B cell (primary cell): ENCODE measurements at regions not wholly inside any gene's neighbourhood (a gene's known extent, or its start where the extent isn't known, plus 50 kb on each side); places are given as distances from the start of the nearest gene placed in this dataset.

Experiments used
- ATAC-seq: fragments of 200-7000 bp; cut with Tn5 transposase; one replicate; pipeline ENCODE4 v1.10.0; 2021; ENCODE audit warnings: low read depth, mild to moderate bottlenecking, moderate number of reproducible peaks, moderate library complexity
- CTCF ChIA-PET: fragments of 350-600 bp; sonication (Branson Sonifier 250); formaldehyde crosslinking; loops from one replicate; lab custom pipeline; 2021; ENCODE audit warnings: antibody characterized with exemption, inconsistent platforms; lab: Charles Lee
- POLR2A ChIA-PET: fragments of 350-600 bp; sonication (Branson Sonifier 250); formaldehyde crosslinking; loops from one replicate; lab custom pipeline; 2021; ENCODE audit warnings: antibody characterized with exemption; lab: Charles Lee
- DNase-seq: peaks from one replicate; pipeline ENCODE4 v3.0.0; 2013
- H2AFZ ChIP-seq: 2 replicates; pipeline ENCODE4 v1.6.1; 2012; ENCODE audit warnings: mild to moderate bottlenecking, low read depth, low read length; ENCODE audit not compliant: insufficient read depth, poor library complexity, severe bottlenecking
- H3K27ac ChIP-seq, 2 donors: 1 replicate in 1 of 2; 2 replicates in 1 of 2; pipeline ENCODE4 v1.5.1; 2012 to 2013; ENCODE audit warnings: low read length in 2 of 2, mild to moderate bottlenecking in 2 of 2, moderate library complexity in 1 of 2
- H3K27me3 ChIP-seq, 4 experiments: fragments of 200-600 bp in 1 of 4; sonication (generic) in 1 of 4; replicated peaks in 1 of 4; 1 replicate in 2 of 4; 2 replicates in 2 of 4; pipeline versions ENCODE4 v1.6.1 to v1.7.0; 2013 to 2016; ENCODE audit warnings: low read length in 3 of 4, mild to moderate bottlenecking in 2 of 4, mixed read lengths in 1 of 4, moderate library complexity in 1 of 4; ENCODE audit not compliant: insufficient read depth in 4 of 4, control insufficient read depth in 3 of 4; ENCODE audit errors: control extremely low read depth in 1 of 4
- H3K36me3 ChIP-seq, 2 experiments: replicated peaks in 1 of 2; 1 replicate in 1 of 2; 2 replicates in 1 of 2; pipeline versions ENCODE4 v1.6.1 to v1.7.1; 2013; ENCODE audit warnings: low read length in 1 of 2; ENCODE audit not compliant: insufficient read depth in 2 of 2, control insufficient read depth in 1 of 2; ENCODE audit errors: control extremely low read depth in 1 of 2, extremely low read depth in 1 of 2
- H3K4me1 ChIP-seq, 2 donors: fragments of 200-600 bp in 1 of 2; sonication (generic) in 1 of 2; 1 replicate in 1 of 2; 2 replicates in 1 of 2; pipeline versions ENCODE4 v1.5.1 to v1.6.1; 2013 to 2017; ENCODE audit warnings: low read length in 2 of 2; ENCODE audit not compliant: control insufficient read depth in 2 of 2, insufficient read depth in 2 of 2
- H3K4me2 ChIP-seq: replicated peaks from 2 replicates; pipeline ENCODE3; 2012; ENCODE audit warnings: mild to moderate bottlenecking, low read depth, low read length; ENCODE audit not compliant: poor library complexity, severe bottlenecking
- H3K4me3 ChIP-seq, 5 experiments: fragments of 200-600 bp in 1 of 5; sonication (generic) in 1 of 5; 1 replicate in 3 of 5; 2 replicates in 2 of 5; pipeline versions ENCODE4 v1.5.1 to v1.7.0; 2011 to 2016; ENCODE audit warnings: low read length in 4 of 5, mild to moderate bottlenecking in 4 of 5, low read depth in 2 of 5, control low read depth in 1 of 5, moderate library complexity in 1 of 5; ENCODE audit not compliant: insufficient read depth in 1 of 5; ENCODE audit errors: control extremely low read depth in 1 of 5, extremely low read depth in 1 of 5
- H3K79me2 ChIP-seq: fragments of 200-600 bp; sonication (generic); one replicate; pipeline ENCODE4 v1.6.0; 2016; ENCODE audit warnings: low read length; ENCODE audit not compliant: control insufficient read depth, insufficient read depth
- H3K9ac ChIP-seq: fragments of 200-600 bp; sonication (generic); 2 replicates; pipeline ENCODE4 v1.6.1; 2017; ENCODE audit warnings: mild to moderate bottlenecking, low read length, moderate library complexity
- H3K9me3 ChIP-seq, 3 donors: one replicate each; pipeline versions ENCODE4 v1.6.1 to v1.7.1; 2013; ENCODE audit warnings: low read length in 2 of 3; ENCODE audit not compliant: control insufficient read depth in 2 of 3, insufficient read depth in 1 of 3; ENCODE audit errors: control extremely low read depth in 1 of 3
- H4K20me1 ChIP-seq: 2 replicates; pipeline ENCODE4 v1.6.0; 2012; ENCODE audit warnings: mild to moderate bottlenecking, low read length; ENCODE audit not compliant: insufficient read depth, control insufficient read depth, poor library complexity, severe bottlenecking
- H3K27ac Mint-ChIP-seq: one replicate; pipeline ENCODE4 v1.8.0; 2021; ENCODE audit warnings: mixed read lengths
- H3K27me3 Mint-ChIP-seq: one replicate; pipeline ENCODE4 v1.8.0; 2021; ENCODE audit warnings: mixed read lengths
- H3K4me1 Mint-ChIP-seq: one replicate; pipeline ENCODE4 v1.8.0; 2021; ENCODE audit warnings: mixed read lengths
- H3K4me3 Mint-ChIP-seq: one replicate; pipeline ENCODE4 v1.8.0; 2021; ENCODE audit warnings: mixed read lengths
- H3K9me3 Mint-ChIP-seq: one replicate; pipeline ENCODE4 v1.8.0; 2022; ENCODE audit warnings: mixed read lengths; ENCODE audit not compliant: insufficient read depth
- EZH2 ChIP-seq: IDR thresholded peaks from 2 replicates; pipeline ENCODE4 v1.6.1; 2012; ENCODE audit warnings: borderline replicate concordance, low read depth, mild to moderate bottlenecking, moderate library complexity, low read length; ENCODE audit not compliant: insufficient read depth, poor library complexity, severe bottlenecking
- WGBS: methylation state at CpG from one replicate; pipeline ENCODE4 v1.1.5; 2013; ENCODE audit warnings: missing lambda C conversion rate; ENCODE audit not compliant: insufficient coverage; 5-methylcytosine and 5-hydroxymethylcytosine counted together
- intact Hi-C: fragments of 100-400 bp; cut with micrococcal nuclease; formaldehyde crosslinking; loops from one replicate; pipeline ENCODE4 v1.10.0; 2022
- TF ChIP-seq, protein P1 (sequence below): fragments of 200-600 bp; IDR thresholded peaks from one replicate; pipeline ENCODE4 v1.8.0; 2022; ENCODE audit warnings: antibody characterized with exemption, mild to moderate bottlenecking

DNA sequence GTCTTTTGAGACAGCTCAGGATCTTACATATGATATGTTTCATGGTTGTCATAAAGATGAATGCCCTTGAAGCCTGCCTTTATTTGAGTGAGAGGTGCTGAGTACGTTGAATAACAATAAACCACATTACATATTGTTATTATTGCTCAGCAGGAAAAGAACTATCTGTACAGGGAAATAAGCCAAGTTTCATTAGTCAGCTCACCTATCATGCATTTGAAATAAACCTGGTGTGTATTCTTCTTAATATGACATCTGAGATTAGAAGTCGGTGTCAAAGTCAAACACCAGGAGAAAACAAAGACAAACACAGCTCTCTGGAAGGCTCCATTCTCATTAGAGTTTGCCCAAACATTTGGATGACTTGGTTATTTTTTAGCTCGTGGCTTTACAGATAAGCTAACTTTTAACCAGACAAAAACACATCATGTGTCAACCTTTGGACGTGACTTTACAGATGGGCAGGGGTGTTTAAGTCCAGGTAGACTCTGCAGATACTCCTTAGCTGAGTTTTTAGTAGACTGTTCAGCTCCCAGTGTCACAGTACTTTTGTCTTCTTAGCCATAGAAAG, 71.2 kb upstream of the AOAH start:
- Mint-ChIP-seq H3K4me1 (no peaks in the 10 kb centered on the region), H3K4me3 (no peak overlapping the region), H3K27me3 (peaks cover 7% of the 10 kb centered on the region), H3K9me3 (no peaks in the 10 kb centered on the region), H3K27ac (no peak overlapping the region)
- no peaks in the 10 kb centered on the region for H4K20me1 ChIP-seq
- no peak overlapping the region for H2AFZ ChIP-seq
- ChIA-PET CTCF (interaction anchor here (1.3 kb wide), 1 partner anchor 308 kb away, joined by 6 read pairs; no protein-coding TSS in a partner anchor), POLR2A (no interaction called here)
- H3K79me2 ChIP-seq, result no peaks in the 10 kb centered on the region
- no peaks in the 10 kb centered on the region for H3K27me3 ChIP-seq
- no CpG with 5 or more reads among the region's 4 CpGs for WGBS
- H3K36me3 ChIP-seq, result no peaks in the 10 kb centered on the region
- no peak overlapping the region for H3K9ac ChIP-seq
- no peak overlapping the region for H3K4me3 ChIP-seq
- ATAC-seq, result no peak
- TF ChIP-seq, protein P1, sequence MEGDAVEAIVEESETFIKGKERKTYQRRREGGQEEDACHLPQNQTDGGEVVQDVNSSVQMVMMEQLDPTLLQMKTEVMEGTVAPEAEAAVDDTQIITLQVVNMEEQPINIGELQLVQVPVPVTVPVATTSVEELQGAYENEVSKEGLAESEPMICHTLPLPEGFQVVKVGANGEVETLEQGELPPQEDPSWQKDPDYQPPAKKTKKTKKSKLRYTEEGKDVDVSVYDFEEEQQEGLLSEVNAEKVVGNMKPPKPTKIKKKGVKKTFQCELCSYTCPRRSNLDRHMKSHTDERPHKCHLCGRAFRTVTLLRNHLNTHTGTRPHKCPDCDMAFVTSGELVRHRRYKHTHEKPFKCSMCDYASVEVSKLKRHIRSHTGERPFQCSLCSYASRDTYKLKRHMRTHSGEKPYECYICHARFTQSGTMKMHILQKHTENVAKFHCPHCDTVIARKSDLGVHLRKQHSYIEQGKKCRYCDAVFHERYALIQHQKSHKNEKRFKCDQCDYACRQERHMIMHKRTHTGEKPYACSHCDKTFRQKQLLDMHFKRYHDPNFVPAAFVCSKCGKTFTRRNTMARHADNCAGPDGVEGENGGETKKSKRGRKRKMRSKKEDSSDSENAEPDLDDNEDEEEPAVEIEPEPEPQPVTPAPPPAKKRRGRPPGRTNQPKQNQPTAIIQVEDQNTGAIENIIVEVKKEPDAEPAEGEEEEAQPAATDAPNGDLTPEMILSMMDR, result no peak
- TF ChIP-seq EZH2, result no peak
- H3K4me2 ChIP-seq, result no peak overlapping the region
- DNase-seq, result no peak
- intact Hi-C loops, result no loop called here
- no peaks in the 10 kb centered on the region for H3K9me3 ChIP-seq
- H3K27ac ChIP-seq, result no peak overlapping the region
- H3K4me1 ChIP-seq, result no peaks in the 10 kb centered on the region

DNA sequence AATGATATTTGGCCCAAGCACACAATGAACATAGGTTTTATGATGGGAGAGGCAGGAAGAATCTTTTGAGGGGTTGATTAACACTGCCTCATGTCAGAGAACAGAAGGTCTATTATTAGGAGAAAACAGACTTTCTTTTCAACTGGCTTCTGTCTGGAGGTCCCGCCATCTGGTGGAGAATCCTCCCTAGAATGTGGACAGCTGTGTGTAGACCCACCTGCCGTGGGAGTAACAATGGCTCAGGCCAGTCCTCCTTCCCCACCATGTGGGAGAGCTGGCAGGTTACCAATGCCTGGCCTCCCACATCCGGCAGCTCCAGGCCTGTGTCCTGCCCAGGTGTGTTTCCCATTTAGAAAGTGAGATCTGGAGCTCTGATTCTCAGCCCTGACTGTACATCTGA, 70.4 kb upstream of the AOAH start:
- no peak overlapping the region for H2AFZ ChIP-seq
- Mint-ChIP-seq H3K27ac (no peak overlapping the region), H3K27me3 (peaks cover 4% of the 10 kb centered on the region), H3K4me3 (no peak overlapping the region), H3K4me1 (no peaks in the 10 kb centered on the region), H3K9me3 (no peaks in the 10 kb centered on the region)
- H3K36me3 ChIP-seq, result no peaks in the 10 kb centered on the region
- TF ChIP-seq, protein P1, result no peak
- no peak for TF ChIP-seq EZH2
- no peaks in the 10 kb centered on the region for H3K9me3 ChIP-seq
- H3K9ac ChIP-seq, result no peak overlapping the region
- ChIA-PET POLR2A (no interaction called here), CTCF (interaction anchor here (1.3 kb wide), 1 partner anchor 307 kb away, joined by 6 read pairs; no protein-coding TSS in a partner anchor)
- H3K27ac ChIP-seq, result no peak overlapping the region
- H3K4me1 ChIP-seq, result no peaks in the 10 kb centered on the region
- no peak overlapping the region for H3K4me2 ChIP-seq
- intact Hi-C loops, result no loop called here
- H4K20me1 ChIP-seq, result no peaks in the 10 kb centered on the region
- H3K27me3 ChIP-seq, result no peaks in the 10 kb centered on the region
- DNase-seq (no peak), ATAC-seq (no peak)
- 83% methylated on average over 1 of the region's 3 CpGs for WGBS
- no peak overlapping the region for H3K4me3 ChIP-seq
- H3K79me2 ChIP-seq, result no peaks in the 10 kb centered on the region
